HG02840 (cell line): ENCODE measurements at regions not wholly inside any gene's neighbourhood (a gene's known extent, or its start where the extent isn't known, plus 50 kb on each side); places are given as distances from the start of the nearest gene placed in this dataset.

Source experiments
- ATAC-seq: cut with Tn5 transposase; IDR thresholded peaks from one replicate; pipeline ENCODE4 v1.9.1; 2021; ENCODE audit warnings: mild to moderate bottlenecking, moderate library complexity, moderate number of reproducible peaks; ENCODE audit not compliant: unreplicated experiment, low FRiP score

DNA sequence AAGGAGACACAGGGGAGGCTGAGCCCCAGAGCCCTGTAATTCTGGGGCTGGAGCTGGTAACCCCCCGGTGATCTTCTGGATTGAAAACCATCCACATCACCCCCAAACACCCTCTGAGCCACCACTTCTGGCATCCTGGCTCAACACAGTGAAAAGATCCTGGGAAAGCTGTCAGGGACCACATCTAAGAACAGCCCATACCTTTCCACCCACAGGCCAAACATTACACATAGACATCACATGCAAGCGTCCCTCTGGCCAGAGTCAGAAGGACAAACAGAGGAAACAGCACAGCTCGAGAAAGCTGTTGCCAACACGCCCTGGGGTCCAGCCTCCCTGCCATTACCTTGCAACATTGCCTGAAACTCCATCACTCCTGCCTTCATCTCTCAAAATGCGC, 469.5 kb downstream of the SOX6 start:
- ATAC-seq, result no peak

- ATAC-seq, result no peak
These were observed 467.6 kb downstream of the SOX6 start for GRCh38 chr11:15888556-15889345.

GRCh38 chr11:15889363-15890030, 466.8 kb downstream of the SOX6 start:
- no peak for ATAC-seq

DNA sequence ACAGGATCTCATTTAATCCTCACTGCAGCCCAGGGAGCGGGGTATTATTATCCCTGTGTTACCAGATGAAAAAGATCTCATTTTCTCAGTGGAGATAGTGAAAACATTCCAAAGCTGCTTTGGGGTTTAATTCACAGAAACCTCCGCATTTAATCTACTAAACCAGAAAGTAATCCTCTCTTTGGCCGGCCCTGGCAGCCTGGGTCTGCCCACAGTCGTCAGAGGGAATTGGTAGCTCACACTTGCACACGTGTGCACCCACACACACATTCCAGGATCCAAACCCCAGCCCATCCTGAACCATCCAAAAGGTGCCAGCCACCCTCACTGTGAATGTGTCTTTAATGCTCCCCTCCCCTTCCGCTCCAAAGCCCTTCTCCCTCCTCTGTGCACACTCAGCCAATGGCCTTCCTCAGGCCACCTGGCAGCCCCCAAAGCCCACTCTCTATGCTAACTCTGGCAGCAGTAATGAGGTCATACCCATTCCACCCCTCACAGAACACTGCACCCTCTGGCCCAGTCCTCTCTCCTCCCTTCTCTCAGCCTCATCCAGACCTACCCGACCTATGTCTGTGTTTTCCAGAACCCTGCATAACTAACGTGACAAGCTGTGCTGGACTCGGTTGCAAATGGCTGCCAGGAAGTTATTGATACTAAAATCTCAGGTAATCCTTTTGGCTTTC, 466.2 kb downstream of the SOX6 start:
- no peak for ATAC-seq

- no peak for ATAC-seq
These were observed 463.3 kb downstream of the SOX6 start for GRCh38 chr11:15893080-15893492.

DNA sequence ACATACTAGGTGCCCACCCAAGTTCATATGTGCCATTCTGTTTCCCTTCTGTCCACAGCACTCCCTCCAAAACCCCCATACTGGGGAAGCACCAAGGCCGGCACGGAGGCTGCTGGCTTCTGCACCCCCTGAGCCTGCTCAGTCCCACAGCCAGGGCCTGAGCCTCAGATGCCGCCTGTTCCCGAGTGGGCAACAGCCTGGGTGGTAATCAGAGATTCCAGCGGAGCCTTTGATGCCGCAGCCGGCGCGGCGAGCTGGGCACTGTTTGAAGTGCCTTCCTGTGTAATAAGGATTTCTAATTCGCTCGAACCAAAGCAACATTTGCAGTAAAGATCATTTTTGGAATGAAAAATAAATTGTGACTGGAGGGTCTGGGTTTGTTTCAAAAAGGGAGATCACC, 460.3 kb downstream of the SOX6 start:
- ATAC-seq, result no peak

DNA sequence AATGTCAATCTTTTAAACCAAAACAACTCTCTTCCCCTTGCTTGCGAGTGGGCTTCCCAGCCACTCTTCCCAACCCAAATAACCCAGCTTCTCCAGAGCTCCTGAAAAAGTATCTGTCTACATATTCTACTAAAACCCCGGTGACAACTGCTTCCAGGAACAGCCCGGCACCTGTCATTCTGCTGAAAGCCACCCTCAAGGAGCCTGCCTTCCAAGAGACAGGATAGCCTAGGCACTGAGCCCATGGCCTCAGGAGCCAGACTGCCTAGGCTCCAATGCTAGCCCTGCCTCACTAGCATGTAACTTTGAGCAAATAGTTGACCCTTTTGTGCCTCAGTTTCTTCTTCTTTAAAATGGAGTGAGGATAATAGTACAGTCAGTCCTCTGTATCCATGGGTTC, 459.8 kb downstream of the SOX6 start:
- ATAC-seq, result no peak

GRCh38 chr11:15897211-15897960, 459.0 kb downstream of the SOX6 start:
- no peak for ATAC-seq

DNA sequence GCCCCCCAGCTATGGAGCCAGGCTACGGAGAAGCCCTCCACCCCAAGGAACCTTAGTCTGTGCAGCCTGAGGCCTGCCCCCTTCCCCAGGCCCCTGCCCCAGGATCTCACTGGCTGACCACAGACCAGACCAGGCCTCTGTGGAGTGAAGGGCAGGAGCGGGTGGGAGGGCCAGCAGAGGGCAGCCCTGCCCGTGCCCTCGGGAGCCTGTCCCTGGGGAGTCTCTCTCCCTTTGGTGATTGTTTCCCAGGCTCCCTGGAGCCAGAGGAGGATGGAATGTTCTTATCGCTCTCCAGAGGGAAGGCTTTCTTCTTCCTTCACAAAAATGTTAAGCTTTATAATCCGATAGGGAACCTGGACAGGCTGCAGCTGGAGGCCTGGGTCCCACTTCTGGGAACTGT, 455.3 kb downstream of the SOX6 start:
- no peak for ATAC-seq

- no peak for ATAC-seq
These were observed 454.6 kb downstream of the SOX6 start for GRCh38 chr11:15901790-15902189.

DNA sequence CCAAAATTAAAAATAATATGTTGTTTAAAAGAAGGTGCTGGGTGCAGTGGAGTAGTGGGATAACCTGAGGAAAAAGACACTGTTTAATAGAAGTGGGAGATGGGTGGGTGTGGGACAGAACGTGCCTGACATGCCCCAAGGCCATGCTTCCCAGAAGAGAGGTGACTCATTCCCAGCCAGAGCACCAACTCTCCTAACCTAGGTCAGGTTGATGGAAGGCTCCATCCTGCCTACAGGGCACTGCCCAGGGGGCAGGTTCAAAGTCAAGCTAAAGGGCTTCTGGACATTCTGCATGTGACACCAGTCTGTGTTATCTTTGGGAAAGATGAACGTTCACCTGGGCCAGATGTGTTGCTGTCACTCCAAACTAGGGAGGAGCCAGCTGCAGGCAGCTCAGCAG, 453.1 kb downstream of the SOX6 start:
- ATAC-seq, result no peak

DNA sequence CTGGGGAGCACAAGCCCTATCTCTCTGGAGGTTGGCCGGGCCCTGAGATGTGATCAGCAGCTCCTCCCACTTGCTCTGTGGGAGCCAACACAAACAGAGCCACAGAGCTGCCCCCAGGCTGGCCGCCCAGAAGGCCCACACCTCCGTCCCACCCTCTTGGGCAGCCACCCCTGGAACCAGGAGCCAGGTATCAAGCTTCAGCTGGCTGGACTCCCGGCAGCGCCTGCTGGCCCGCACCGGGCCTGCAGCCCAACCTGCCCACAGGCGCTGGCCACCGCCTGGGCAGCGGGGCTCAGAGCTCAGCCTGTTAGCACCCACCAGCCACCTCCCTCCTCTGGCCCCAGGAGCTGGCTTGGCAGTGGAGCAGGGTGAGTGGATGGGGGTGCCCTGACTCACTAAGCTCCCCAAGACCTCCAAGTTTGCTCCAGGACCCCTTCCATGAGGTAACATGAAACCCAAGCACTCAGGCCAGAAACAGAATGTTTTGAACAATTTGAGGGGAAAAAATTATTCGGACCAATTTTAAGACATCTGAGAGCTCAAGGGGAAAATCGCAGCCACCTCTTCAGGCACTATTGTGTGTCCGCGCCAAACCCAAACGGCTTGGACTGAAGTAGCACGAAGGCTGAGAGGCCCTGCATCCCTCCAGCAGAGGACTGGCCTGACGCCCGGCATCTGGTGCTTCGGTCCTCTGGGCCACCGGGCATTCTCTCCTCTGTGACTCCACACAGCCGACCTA, 450.8 kb downstream of the SOX6 start:
- no peak for ATAC-seq

- no peak for ATAC-seq
These were observed 449.8 kb downstream of the SOX6 start for GRCh38 chr11:15906481-15907035.

GRCh38 chr11:15907806-15908205, 448.5 kb downstream of the SOX6 start:
- no peak for ATAC-seq

DNA sequence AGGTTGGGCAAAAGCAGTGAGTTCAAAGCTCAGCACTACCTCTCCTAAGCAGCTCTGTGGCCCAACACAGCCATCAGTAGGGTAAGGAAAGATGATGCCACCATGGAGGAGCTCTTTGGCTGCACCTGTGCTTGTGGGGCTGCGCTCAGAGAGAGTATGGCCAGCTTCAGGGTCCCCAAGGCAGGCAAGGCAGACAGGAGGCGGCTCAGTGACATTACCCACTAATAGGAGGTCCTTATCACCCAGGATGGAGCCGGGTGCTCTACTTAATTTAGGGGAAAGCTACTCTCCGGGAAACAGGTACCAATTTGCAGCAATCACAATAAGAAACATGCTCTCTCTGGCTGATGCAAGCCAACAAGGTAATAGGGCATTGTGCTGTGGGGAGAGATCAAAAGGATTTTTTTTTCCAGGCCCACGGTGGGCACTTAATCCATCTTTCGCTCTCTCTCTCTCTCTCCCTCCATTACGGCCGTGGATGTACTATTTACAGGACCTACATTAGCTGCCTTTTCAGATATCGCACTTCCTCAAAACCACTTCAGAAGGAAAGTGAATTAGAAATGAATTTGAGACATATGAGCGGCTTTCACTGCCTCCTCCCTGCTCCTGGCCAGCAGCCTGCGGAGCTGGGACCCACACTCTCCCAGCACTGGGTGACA, 446.3 kb downstream of the SOX6 start:
- ATAC-seq, result no peak

- ATAC-seq, result no peak
These were observed 445.6 kb downstream of the SOX6 start for GRCh38 chr11:15910761-15911160.

DNA sequence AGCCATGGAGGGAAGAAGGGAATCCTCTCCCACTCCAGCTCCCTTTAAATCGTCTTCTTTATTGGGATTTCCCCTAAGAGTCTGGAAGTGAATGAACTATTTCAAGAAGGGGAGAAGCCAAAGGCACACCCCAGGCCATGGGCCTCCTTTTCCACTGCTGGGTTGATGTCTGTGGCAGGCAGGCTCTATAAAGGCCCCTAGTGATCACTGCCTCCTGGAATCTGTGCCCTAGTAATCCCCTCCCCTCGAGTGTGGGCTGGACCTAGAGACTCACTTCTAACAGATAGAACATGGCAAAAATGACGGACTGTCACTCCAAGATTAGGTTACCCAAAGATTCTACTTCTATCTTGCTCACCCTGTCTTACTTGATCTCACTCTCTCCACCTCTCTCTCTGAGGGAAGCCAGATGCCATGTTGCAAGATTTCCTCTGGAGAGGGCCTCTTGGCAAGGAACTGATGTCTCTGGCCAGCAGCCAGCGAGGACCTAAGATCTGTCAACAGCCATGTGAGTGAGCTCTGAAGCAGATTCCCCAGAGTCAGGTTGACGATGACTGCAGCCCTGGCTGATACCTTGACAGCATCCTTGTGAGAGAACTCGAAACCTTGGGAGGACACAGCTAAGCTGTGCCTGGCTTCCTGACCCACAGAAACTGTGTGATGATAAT, 444.8 kb downstream of the SOX6 start:
- no peak for ATAC-seq

DNA sequence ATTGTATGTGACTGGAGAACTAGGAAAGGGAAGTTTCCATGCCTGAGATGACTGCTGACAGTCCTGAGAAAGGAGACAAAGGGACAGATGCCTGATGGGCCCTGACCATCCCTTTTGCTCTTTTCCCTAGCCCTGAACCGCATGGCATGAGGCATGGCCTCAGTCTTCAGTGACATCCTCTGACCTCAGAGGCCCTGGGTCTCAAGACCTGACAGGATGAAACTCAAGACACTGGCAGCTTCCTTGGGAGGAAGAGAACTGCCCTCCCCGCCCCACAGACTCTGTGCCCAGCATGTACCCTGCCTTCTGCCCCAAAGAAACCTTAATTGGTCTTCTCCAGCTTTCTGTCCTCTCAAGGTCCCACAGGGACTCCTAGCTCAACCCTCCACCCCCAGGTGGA, 444.1 kb downstream of the SOX6 start:
- no peak for ATAC-seq

DNA sequence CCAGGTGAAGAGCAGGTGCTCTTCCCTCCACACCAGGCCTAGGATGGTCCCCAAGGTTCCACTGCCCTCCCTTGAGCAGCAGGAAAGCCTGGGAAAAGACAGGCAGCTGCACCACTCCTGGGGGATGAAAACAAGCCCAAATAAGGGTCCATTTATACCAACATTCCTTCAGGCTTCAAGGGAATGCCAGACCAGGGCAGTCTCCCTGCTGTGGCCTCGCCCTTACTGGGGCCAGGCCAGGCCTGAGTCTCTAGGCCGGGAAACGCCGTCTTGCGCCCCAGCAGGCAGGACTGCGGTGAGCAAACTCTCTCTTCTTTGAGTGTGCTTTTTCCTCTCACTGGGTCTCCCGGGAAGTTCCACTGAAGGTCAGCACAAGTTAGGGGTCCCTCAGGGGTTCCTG, 443.5 kb downstream of the SOX6 start:
- ATAC-seq, result no peak
